Cardiac fibroblast (primary cell): ENCODE measurements at regions not wholly inside any gene's neighbourhood (a gene's known extent, or its start where the extent isn't known, plus 50 kb on each side); places are given as distances from the start of the nearest gene placed in this dataset.

Experiments used
- DNase-seq, 2 donors: peaks; one replicate each; pipeline versions ENCODE4 v3.0.0 to v3.0.0-alpha.2; 2010; ENCODE audit warnings: low read depth in 2 of 2
- H3K4me3 ChIP-seq, 2 donors: replicated peaks in 1 of 2; 1 replicate in 1 of 2; 2 replicates in 1 of 2; pipeline ENCODE4 v1.5.1; 2011; ENCODE audit warnings: low read depth in 2 of 2, low read length in 2 of 2, mild to moderate bottlenecking in 2 of 2, moderate library complexity in 1 of 2
- CTCF ChIP-seq: IDR thresholded peaks from one replicate; pipeline ENCODE4 v1.5.1; 2011; ENCODE audit warnings: low read depth, mild to moderate bottlenecking, low read length, inconsistent platforms

- no peak for TF ChIP-seq CTCF
- H3K4me3 ChIP-seq: no peak overlapping the region
- no peak for DNase-seq
Measured at GRCh38 chr7:49400891-49401550, 372.4 kb upstream of the VWC2 start.

- no peak overlapping the region for H3K4me3 ChIP-seq
- DNase-seq: no peak
- TF ChIP-seq CTCF: no peak
Measured at GRCh38 chr7:49403844-49404243, 369.6 kb upstream of the VWC2 start.

GRCh38 chr7:49407205-49407604, 366.2 kb upstream of the VWC2 start:
- no peak overlapping the region for H3K4me3 ChIP-seq
- no peak for DNase-seq
- TF ChIP-seq CTCF: no peak

- H3K4me3 ChIP-seq: no peak overlapping the region
- DNase-seq: no peak
- TF ChIP-seq CTCF: no peak
Measured at GRCh38 chr7:49417034-49417433, 356.4 kb upstream of the VWC2 start.

- no peak for DNase-seq
- TF ChIP-seq CTCF: no peak
Measured at GRCh38 chr7:49418963-49419362, 354.5 kb upstream of the VWC2 start.

GRCh38 chr7:49422564-49422963, 350.9 kb upstream of the VWC2 start:
- no peak overlapping the region for H3K4me3 ChIP-seq
- no peak for DNase-seq
- no peak for TF ChIP-seq CTCF

More at GRCh38 chr7:49418963-49419362, 354.5 kb upstream of the VWC2 start:
- no peak overlapping the region for H3K4me3 ChIP-seq

GRCh38 chr7:49424109-49424508, 349.3 kb upstream of the VWC2 start:
- no peak for DNase-seq
- H3K4me3 ChIP-seq: no peak overlapping the region
- no peak for TF ChIP-seq CTCF
